Skin epidermis (tissue), 12 donors: ENCODE measurements at regions not wholly inside any gene's neighbourhood (a gene's known extent, or its start where the extent isn't known, plus 50 kb on each side); places are given as distances from the start of the nearest gene placed in this dataset.
"Not testable (repeated sequence)": the region's sequence is repeated elsewhere in the genome, so short reads cannot be mapped to it uniquely, and the experiment has no call there.

Source experiments
- H3K27ac ChIP-seq, 21 experiments: fragments of 200-600 bp; sonication (generic) in 11 of 21; one replicate each; pipeline ENCODE4 v1.5.0; 2020; ENCODE audit warnings: mild to moderate bottlenecking in 3 of 21, inconsistent platforms in 2 of 21, moderate library complexity in 2 of 21
- H3K4me3 ChIP-seq, 7 experiments: fragments of 200-600 bp; sonication (generic) in 2 of 7; one replicate each; pipeline ENCODE4 v1.5.0; 2020; ENCODE audit warnings: inconsistent platforms in 2 of 7, mild to moderate bottlenecking in 2 of 7, moderate library complexity in 1 of 7

GRCh38 chr21:36587388-36587787, 107.5 kb upstream of the CLDN14 start:
- H3K27ac ChIP-seq, result no peak overlapping the region
- no peak overlapping the region for H3K4me3 ChIP-seq

GRCh38 chr21:36589352-36589971, 109.5 kb upstream of the SIM2 start:
- Histone ChIP-seq H3K27ac (no peak overlapping the region), H3K4me3 (no peak overlapping the region)

GRCh38 chr21:36591326-36591970, 107.5 kb upstream of the SIM2 start:
- H3K27ac ChIP-seq, result no peak overlapping the region
- no peak overlapping the region for H3K4me3 ChIP-seq

GRCh38 chr21:36596174-36596573, 102.7 kb upstream of the SIM2 start:
- Histone ChIP-seq H3K4me3 (no peak overlapping the region), H3K27ac (no peak overlapping the region)

GRCh38 chr21:36601362-36601761, 97.6 kb upstream of the SIM2 start:
- no peak overlapping the region for H3K4me3 ChIP-seq
- no peak overlapping the region for H3K27ac ChIP-seq

- H3K4me3 ChIP-seq, result no peak overlapping the region
Observed at GRCh38 chr21:36602735-36603134, 96.2 kb upstream of the SIM2 start.

GRCh38 chr21:36603221-36603620, 95.7 kb upstream of the SIM2 start:
- Histone ChIP-seq H3K27ac (no peak overlapping the region), H3K4me3 (no peak overlapping the region)

More at GRCh38 chr21:36602735-36603134, 96.2 kb upstream of the SIM2 start:
- H3K27ac ChIP-seq, result no peak overlapping the region

- Histone ChIP-seq H3K4me3 (no peak overlapping the region), H3K27ac (no peak overlapping the region)
Observed at GRCh38 chr21:36605426-36605825, 93.5 kb upstream of the SIM2 start.

- Histone ChIP-seq H3K27ac (no peak overlapping the region), H3K4me3 (no peak overlapping the region)
Observed at GRCh38 chr21:36606287-36606982, 92.5 kb upstream of the SIM2 start.

- no peak overlapping the region for H3K4me3 ChIP-seq
Observed at GRCh38 chr21:36606983-36607325, 92.0 kb upstream of the SIM2 start.

GRCh38 chr21:36608041-36608896, 90.6 kb upstream of the SIM2 start:
- Histone ChIP-seq H3K4me3 (no peak overlapping the region), H3K27ac (no peak overlapping the region)

More at GRCh38 chr21:36606983-36607325, 92.0 kb upstream of the SIM2 start:
- no peak overlapping the region for H3K27ac ChIP-seq

GRCh38 chr21:36608897-36609225, 90.1 kb upstream of the SIM2 start:
- no peak overlapping the region for H3K27ac ChIP-seq
- no peak overlapping the region for H3K4me3 ChIP-seq

- no peak overlapping the region for H3K4me3 ChIP-seq
Observed at GRCh38 chr21:36609654-36610053, 89.3 kb upstream of the SIM2 start.

GRCh38 chr21:36610201-36610600, 88.7 kb upstream of the SIM2 start:
- H3K4me3 ChIP-seq, result no peak overlapping the region
- H3K27ac ChIP-seq, result no peak overlapping the region

More at GRCh38 chr21:36609654-36610053, 89.3 kb upstream of the SIM2 start:
- H3K27ac ChIP-seq, result no peak overlapping the region

GRCh38 chr21:36610935-36611334, 88.0 kb upstream of the SIM2 start:
- H3K27ac ChIP-seq, result no peak overlapping the region
- H3K4me3 ChIP-seq, result no peak overlapping the region

GRCh38 chr21:36611379-36611778, 87.5 kb upstream of the SIM2 start:
- no peak overlapping the region for H3K27ac ChIP-seq
- H3K4me3 ChIP-seq, result no peak overlapping the region

GRCh38 chr21:36613059-36613458, 85.9 kb upstream of the SIM2 start:
- Histone ChIP-seq H3K27ac (no peak overlapping the region), H3K4me3 (no peak overlapping the region)

GRCh38 chr21:36613554-36613953, 85.4 kb upstream of the SIM2 start:
- no peak overlapping the region for H3K4me3 ChIP-seq
- no peak overlapping the region for H3K27ac ChIP-seq

- no peak overlapping the region for H3K27ac ChIP-seq
- no peak overlapping the region for H3K4me3 ChIP-seq
Observed at GRCh38 chr21:36615274-36615964, 83.5 kb upstream of the SIM2 start.

- not testable (repeated sequence) for H3K4me3 ChIP-seq, H3K27ac ChIP-seq
Observed at GRCh38 chr21:36616773-36617172, 82.1 kb upstream of the SIM2 start.
